ENCODE measurements at regions not wholly inside any gene's neighbourhood (a gene's known extent, or its start where the extent isn't known, plus 50 kb on each side); places are given as distances from the start of the nearest gene placed in this dataset.

DNA sequence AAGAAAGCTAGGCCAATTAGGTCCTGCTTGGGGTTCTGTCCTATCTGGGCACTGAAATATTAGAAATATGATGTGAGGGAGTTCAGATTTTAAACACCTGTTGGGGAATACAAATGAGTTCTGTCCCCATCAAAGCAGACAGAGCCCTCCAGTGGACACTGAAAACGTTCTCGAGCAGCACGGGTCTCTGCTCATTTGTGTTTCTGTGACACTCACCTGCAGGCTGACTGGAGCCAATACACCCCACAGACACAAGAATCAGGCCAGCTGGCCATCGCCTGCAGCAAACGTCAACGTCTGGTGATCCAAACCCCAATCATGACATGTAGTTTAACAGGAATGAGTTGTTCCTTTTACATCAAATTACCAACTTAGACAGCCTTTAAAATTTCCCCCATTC is 493.4 kb upstream of the TMEM132C start:
- Histone ChIP-seq H3K27me3 (replicated peaks in 1 of 7) (no peaks in the 10 kb centered on the region), H3K4me1 (no peaks in the 10 kb centered on the region), H3K36me3 (no peaks in the 10 kb centered on the region), H3K4me3 (no peak overlapping the region), H3K27ac (no peak overlapping the region), H3K9me3 (no peaks in the 10 kb centered on the region)
- TF ChIP-seq POLR2A (IDR thresholded peaks at IDR 0.05) (no peak), POLR2AphosphoS5 (IDR thresholded peaks at IDR 0.05) (no peak)
- TF ChIP-seq, protein P1, sequence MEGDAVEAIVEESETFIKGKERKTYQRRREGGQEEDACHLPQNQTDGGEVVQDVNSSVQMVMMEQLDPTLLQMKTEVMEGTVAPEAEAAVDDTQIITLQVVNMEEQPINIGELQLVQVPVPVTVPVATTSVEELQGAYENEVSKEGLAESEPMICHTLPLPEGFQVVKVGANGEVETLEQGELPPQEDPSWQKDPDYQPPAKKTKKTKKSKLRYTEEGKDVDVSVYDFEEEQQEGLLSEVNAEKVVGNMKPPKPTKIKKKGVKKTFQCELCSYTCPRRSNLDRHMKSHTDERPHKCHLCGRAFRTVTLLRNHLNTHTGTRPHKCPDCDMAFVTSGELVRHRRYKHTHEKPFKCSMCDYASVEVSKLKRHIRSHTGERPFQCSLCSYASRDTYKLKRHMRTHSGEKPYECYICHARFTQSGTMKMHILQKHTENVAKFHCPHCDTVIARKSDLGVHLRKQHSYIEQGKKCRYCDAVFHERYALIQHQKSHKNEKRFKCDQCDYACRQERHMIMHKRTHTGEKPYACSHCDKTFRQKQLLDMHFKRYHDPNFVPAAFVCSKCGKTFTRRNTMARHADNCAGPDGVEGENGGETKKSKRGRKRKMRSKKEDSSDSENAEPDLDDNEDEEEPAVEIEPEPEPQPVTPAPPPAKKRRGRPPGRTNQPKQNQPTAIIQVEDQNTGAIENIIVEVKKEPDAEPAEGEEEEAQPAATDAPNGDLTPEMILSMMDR (IDR thresholded peaks at IDR 0.05 in 8 of 11, conservative IDR thresholded peaks at IDR 0.05 in 3 of 11): no peak
- no peak for DNase-seq
- intact Hi-C loops (cut with DNase I; ENCODE audit: low total_unique reads): no loop called here
- 46 to 53% (median 52%) methylated on average over 6 of the region's 6 CpGs for WGBS, 5 donors

DNA sequence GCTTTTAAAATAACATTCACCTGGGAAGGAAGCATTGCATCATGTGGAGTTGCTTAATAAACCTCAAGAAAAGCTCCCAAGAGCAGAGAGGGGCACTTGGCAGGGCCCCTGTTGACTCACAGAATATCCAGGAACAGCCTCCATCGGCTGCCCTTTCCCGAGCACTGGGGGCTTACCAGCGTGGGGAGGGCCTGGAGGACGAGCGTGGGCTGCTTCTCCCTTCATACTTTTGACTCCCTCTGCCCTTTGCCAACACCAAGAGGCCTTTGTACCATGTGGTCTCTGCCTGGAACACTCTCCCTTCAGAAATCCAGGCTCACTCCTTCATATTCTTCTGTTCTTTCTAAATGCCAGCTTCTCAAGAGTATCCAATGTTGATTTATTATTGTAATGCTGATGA is 492.1 kb upstream of the TMEM132C start:
- Histone ChIP-seq H3K27ac (no peak overlapping the region), H3K27me3 (replicated peaks in 1 of 7) (no peaks in the 10 kb centered on the region), H3K4me3 (no peak overlapping the region), H3K36me3 (no peaks in the 10 kb centered on the region), H3K4me1 (no peaks in the 10 kb centered on the region), H3K9me3 (peaks cover 0 to under 1% (median 0%) of the 10 kb centered on the region in 8 donors)
- TF ChIP-seq, protein P1 (IDR thresholded peaks at IDR 0.05 in 8 of 11, conservative IDR thresholded peaks at IDR 0.05 in 3 of 11): no peak
- no peak for TF ChIP-seq POLR2A (IDR thresholded peaks at IDR 0.05)
- no peak for TF ChIP-seq POLR2AphosphoS5 (IDR thresholded peaks at IDR 0.05)
- 37 to 68% (median 44%) methylated on average over 5 of the region's 5 CpGs for WGBS, 5 donors
- DNase-seq: no peak
- intact Hi-C loops (cut with DNase I; ENCODE audit: low total_unique reads): no loop called here

DNA sequence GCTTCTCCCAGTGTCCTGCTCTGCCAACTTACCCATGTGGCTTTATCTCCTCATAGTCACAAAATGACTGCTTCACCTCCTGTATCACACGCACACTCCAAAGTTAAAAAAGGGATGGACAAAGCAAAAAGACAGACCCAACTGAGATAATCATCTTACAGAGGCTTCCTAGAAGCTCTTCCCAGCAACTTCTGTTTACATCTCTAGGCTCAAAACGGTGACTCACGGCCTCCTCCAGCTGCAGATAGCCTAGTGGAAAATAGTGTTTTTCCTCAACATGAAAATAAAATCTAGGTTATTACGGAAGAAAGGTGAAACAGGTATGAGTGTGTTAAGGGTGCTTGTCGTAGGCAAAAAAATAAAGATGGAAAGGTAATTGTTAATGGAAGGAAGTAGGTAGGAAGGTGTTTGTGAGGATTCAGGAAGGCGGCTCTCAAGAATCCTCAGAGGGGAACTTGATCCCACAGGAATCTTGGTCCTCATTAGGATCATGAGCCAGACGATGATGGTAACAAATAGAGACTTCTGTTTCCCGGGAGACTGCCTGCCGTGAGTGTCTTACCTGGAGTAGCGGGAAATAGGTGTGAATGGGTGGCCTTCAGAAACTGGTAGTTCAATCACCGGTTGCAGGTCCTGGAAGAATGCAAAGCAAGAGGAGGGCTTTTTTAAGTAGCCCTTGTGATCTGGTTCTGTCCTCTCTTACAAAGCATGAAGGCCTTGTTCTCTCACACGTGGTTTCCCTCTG is 487.5 kb upstream of the TMEM132C start:
- TF ChIP-seq, protein P1 (IDR thresholded peaks at IDR 0.05 in 8 of 11, conservative IDR thresholded peaks at IDR 0.05 in 3 of 11): no peak
- TF ChIP-seq POLR2AphosphoS5 (IDR thresholded peaks at IDR 0.05): no peak
- TF ChIP-seq POLR2A (IDR thresholded peaks at IDR 0.05): no peak
- intact Hi-C loops (cut with DNase I; ENCODE audit: low total_unique reads): no loop called here
- Histone ChIP-seq H3K27me3 (replicated peaks in 1 of 7) (no peaks in the 10 kb centered on the region), H3K4me3 (no peak overlapping the region), H3K36me3 (no peaks in the 10 kb centered on the region), H3K9me3 (peaks cover 0 to 6% (median 0%) of the 10 kb centered on the region in 8 donors), H3K4me1 (no peaks in the 10 kb centered on the region), H3K27ac (no peak overlapping the region)
- no peak for DNase-seq
- WGBS, 5 donors: 69 to 82% (median 76%) methylated on average over 12 of the region's 12 CpGs

DNA sequence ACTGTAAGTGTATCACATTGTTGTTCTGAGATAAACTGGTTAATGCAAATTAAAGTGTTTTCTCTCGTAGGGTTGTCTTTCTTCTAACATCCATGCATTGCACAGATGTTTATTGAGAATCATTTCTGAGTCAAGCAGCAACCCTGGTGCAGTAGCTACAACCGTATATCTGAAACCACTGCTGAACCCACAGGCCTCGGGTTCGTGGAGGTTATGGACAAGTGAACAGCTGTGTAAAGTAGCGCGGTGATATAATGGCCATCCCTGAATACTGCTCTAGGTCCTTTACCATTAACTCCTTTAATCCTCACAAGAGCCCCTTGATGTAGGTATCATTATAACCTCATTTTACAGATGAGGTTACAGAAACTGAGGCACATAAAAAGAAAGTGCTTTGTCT is 486.1 kb upstream of the TMEM132C start:
- TF ChIP-seq POLR2AphosphoS5 (IDR thresholded peaks at IDR 0.05): no peak
- TF ChIP-seq, protein P1 (IDR thresholded peaks at IDR 0.05 in 8 of 11, conservative IDR thresholded peaks at IDR 0.05 in 3 of 11): no peak
- TF ChIP-seq POLR2A (IDR thresholded peaks at IDR 0.05): no peak
- no peaks in the 10 kb centered on the region for H3K36me3 ChIP-seq
- 53 to 59% (median 59%) methylated on average over 6 of the region's 6 CpGs for WGBS, 5 donors

More for the DNA sequence above, 486.1 kb upstream of the TMEM132C start:
- peaks cover 0 to 6% (median 0%) of the 10 kb centered on the region in 7 donors for H3K27me3 ChIP-seq (replicated peaks in 1 of 7)
- H3K27ac ChIP-seq: no peak overlapping the region
- no peak overlapping the region for H3K4me3 ChIP-seq
- peaks cover 0 to 6% (median 0%) of the 10 kb centered on the region in 8 donors for H3K9me3 ChIP-seq
- H3K4me1 ChIP-seq: no peaks in the 10 kb centered on the region
- intact Hi-C loops (cut with DNase I; ENCODE audit: low total_unique reads): no loop called here
- no peak for DNase-seq
